ENCODE measurements at regions not wholly inside any gene's neighbourhood (a gene's known extent, or its start where the extent isn't known, plus 50 kb on each side); places are given as distances from the start of the nearest gene placed in this dataset.
"Not testable (repeated sequence)": the region's sequence is repeated elsewhere in the genome, so short reads cannot be mapped to it uniquely, and the experiment has no call there.

DNA sequence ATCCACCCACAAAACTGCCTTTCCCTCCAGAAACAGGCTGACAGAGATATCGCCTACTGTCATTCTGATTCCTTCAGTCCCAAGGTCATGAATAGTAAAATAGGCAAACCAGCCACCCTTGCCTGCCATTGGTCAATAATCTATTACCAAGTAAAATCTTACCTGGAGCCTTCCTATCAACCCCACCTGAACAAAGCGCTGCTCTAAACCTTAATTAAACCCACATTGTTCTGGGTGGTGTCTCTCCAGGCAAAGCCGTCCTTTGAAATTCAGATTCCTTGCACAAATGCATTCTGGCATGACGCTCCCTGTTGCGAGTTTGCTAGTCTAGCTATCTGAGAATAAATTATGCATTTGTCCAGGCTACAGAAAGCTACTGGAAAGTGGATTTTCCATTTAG lies 291.6 kb upstream of the ECI2 start:
- no peak overlapping the region for H3K27ac ChIP-seq
- TF ChIP-seq, protein P1, sequence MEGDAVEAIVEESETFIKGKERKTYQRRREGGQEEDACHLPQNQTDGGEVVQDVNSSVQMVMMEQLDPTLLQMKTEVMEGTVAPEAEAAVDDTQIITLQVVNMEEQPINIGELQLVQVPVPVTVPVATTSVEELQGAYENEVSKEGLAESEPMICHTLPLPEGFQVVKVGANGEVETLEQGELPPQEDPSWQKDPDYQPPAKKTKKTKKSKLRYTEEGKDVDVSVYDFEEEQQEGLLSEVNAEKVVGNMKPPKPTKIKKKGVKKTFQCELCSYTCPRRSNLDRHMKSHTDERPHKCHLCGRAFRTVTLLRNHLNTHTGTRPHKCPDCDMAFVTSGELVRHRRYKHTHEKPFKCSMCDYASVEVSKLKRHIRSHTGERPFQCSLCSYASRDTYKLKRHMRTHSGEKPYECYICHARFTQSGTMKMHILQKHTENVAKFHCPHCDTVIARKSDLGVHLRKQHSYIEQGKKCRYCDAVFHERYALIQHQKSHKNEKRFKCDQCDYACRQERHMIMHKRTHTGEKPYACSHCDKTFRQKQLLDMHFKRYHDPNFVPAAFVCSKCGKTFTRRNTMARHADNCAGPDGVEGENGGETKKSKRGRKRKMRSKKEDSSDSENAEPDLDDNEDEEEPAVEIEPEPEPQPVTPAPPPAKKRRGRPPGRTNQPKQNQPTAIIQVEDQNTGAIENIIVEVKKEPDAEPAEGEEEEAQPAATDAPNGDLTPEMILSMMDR (conservative IDR thresholded peaks at IDR 0.05) = no peak

DNA sequence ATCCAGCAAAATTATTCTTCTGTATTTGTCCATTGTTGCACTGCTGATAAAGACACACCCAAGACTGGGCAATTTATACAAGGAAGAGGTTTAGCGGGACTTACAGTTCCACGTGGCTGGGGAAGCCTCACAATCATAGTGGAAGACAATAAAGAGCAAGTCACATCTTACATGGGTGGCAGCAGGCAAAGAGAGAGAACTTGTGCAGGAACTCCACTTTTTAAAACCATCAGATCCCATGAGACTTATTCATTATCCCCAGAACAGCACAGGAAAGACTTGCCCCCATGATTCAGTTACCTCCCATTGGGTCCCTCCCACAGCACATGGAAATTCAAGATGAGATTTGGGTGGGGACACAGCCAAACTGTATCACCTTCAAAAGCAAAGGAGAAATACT lies 286.5 kb upstream of the ECI2 start:
- TF ChIP-seq, protein P1 (conservative IDR thresholded peaks at IDR 0.05) = no peak
- no peak overlapping the region for H3K27ac ChIP-seq

DNA sequence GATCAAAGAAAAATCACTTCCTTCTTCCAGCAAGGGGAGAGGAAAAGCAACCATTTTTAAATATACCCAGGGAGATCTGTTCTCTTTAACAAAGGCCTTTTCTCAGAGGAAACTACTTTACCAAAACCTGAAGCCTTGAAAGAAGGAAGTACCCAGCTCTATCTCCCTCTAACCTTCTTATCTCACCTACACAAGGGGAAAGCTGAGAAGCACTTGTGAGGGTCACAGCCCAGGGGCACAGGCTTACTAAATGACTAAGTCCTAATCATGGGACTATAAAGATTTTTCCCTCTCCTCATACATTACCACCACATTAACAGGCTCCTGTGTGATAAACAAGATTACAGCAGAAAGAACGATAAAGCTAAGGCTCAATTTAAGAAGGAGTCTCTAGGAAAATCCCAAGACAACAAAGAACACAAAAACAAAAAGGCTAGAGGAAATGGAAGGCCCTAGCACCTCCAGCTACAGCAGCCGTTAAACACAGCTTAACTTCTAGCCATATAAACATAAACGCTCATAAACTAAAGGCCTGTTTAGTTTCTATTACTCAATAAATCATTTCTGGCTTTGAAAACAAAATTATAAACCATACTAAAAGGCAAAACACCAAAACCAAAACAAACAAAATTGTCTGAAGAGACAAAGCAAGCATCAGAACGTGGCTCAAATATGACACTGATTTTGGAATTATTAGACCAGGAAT lies 284.9 kb upstream of the ECI2 start:
- TF ChIP-seq, protein P1 (conservative IDR thresholded peaks at IDR 0.05) = no peak
- no peak overlapping the region for H3K27ac ChIP-seq

DNA sequence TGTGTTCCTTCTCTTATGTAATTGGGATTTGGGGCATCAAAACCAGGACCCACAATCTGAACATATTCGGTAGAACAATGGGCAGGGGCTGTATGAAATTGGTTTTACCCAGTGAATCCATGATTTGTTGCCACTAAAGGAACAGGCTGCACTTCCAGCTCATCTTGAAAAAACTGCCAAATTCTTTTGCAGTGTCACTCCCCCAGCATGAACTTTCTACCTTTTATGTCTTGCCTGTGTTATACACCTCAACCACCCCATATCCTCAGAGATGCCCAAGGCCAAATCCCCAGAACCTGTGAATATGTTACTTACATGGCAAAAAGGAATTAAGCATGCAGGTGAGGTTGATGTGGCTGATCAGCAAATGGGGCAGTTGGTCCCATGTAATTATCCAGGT lies 280.2 kb upstream of the ECI2 start:
- TF ChIP-seq, protein P1 (conservative IDR thresholded peaks at IDR 0.05) = no peak
- no peak overlapping the region for H3K27ac ChIP-seq

DNA sequence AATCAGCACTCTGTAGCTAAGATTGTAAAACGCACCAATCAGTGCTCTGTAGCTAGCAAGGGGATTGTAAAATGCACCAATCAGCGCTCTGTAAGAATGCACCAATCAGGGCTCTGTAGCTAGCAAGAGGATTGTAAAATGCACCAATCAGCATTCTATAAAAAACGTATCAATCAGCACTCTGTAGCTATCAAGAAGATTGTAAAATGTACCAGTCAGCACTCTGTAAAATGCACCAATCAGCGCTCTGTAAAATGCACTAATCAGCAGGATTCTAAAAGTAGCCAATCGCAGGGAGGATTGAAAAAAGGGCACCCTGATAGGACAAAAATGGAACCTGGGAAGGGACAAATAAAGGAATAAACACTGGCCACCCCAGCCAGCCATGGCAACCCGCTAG lies 278.7 kb upstream of the ECI2 start:
- not testable (repeated sequence) for H3K27ac ChIP-seq

DNA sequence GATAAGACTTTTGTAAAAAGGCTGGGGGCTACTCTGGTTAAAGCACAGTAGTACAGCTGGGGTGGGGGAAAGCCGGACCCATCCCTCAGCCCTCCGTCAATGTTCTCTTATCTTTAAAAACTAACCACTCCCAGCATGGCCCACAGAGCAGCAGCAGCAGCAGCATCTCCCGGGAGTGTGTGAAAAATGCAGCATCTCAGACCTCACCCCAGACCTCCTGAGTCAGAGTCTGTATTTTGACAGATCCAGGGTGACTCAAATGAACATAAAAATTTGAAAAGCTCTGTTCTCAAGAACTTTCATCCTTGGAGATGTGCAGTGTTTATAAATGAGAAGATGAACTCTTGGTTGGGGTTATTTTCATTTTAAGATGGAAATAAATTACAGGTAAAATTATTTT lies 277.7 kb upstream of the ECI2 start:
- H3K27ac ChIP-seq = no peak overlapping the region
- TF ChIP-seq, protein P1 (conservative IDR thresholded peaks at IDR 0.05) = no peak

DNA sequence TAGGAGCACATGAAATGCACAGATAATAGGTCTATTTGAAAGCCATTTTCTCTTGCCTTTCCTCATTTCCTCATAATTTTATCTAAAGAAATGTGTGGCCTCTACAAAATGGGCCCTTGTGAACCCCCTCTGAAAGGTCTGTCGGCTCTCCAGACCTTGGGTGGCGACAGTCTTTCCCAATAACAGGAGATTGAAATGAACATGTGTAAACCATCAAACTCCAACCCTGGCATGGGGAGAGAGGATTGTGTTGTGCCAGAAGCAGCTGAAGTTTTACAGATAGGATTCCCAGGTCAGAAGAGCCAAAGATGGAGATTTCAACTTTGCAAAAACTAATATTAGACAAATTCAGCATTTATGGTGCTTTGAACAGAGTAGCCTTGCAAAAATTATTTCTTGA lies 277.1 kb upstream of the ECI2 start:
- no peak overlapping the region for H3K27ac ChIP-seq
- TF ChIP-seq, protein P1 (conservative IDR thresholded peaks at IDR 0.05) = no peak

DNA sequence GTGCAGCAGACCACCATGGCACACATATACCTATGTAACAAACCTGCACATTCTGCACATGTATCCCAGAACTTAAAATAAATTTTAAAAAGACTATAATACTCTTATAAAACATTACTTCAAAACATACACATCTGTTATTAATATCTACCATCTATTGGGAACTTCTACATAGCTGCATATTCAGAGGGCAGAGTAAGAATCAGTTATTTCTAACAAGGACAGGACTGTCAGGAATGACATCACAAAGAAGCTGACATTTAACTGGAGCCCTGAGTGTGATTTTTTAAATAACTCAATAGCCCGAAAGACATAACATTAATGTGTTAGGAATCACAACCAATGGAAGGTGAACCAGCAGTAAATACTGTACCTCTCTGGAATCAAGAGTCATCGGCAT lies 276.7 kb upstream of the ECI2 start:
- H3K27ac ChIP-seq = no peak overlapping the region
- TF ChIP-seq, protein P1 (conservative IDR thresholded peaks at IDR 0.05) = no peak

DNA sequence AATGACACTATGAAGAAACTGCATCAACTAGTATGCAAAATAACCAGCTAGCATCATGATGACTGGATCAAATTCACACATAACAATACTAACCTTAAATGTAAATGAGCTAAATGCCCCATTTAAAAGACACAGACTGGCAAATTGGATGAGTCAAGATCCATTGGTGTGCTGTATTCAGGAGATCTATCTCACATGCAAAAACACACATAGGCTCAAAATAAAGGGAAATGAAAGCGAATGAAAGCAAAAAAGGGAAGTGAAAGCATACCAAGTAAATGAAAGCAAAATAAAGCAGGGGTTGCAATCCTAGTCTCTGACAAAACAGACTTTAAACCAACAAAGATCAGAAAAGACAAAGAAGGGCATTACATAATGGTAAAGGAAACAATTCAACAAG lies 272.3 kb upstream of the ECI2 start:
- H3K27ac ChIP-seq = not testable (repeated sequence)

All from VCaP (cell line).